Activated CD4-positive, CD25-positive, alpha-beta regulatory T cell treated with anti-CD3 and anti-CD28 coated beads, Interleukin-2, amount 50 U/mL, for 72 hours (primary cell): ENCODE measurements at regions not wholly inside any gene's neighbourhood (a gene's known extent, or its start where the extent isn't known, plus 50 kb on each side); places are given as distances from the start of the nearest gene placed in this dataset.
"Not testable (repeated sequence)": the region's sequence is repeated elsewhere in the genome, so short reads cannot be mapped to it uniquely, and the experiment has no call there.

ENCODE experiments used
- DNase-seq: peaks from one replicate; pipeline ENCODE4 v3.0.0; 2021

GRCh38 chr16:88128556-88128955 lies 177.3 kb downstream of the BANP start:
- DNase-seq, result no peak

- not testable (repeated sequence) for DNase-seq
Measured at GRCh38 chr16:88129133-88129532, 177.9 kb downstream of the BANP start.

- DNase-seq, result no peak
Measured at GRCh38 chr16:88130016-88130415, 178.8 kb downstream of the BANP start.

GRCh38 chr16:88130681-88131080 lies 179.4 kb downstream of the BANP start:
- DNase-seq, result no peak

- no peak for DNase-seq
Measured at GRCh38 chr16:88131256-88131655, 180.0 kb downstream of the BANP start.

- DNase-seq, result no peak
Measured at GRCh38 chr16:88131966-88132365, 180.7 kb downstream of the BANP start.

GRCh38 chr16:88132836-88133506 lies 181.7 kb downstream of the BANP start:
- DNase-seq, result no peak

GRCh38 chr16:88133507-88133843 lies 182.2 kb downstream of the BANP start:
- DNase-seq, result no peak

- not testable (repeated sequence) for DNase-seq
Measured at GRCh38 chr16:88134172-88134898, 183.1 kb downstream of the BANP start.

- DNase-seq, result not testable (repeated sequence)
Measured at GRCh38 chr16:88134899-88135682, 183.9 kb downstream of the BANP start.

- DNase-seq, result not testable (repeated sequence)
Measured at GRCh38 chr16:88136211-88136713, 185.0 kb downstream of the BANP start.

- not testable (repeated sequence) for DNase-seq
Measured at GRCh38 chr16:88136939-88137338, 185.7 kb downstream of the BANP start.

GRCh38 chr16:88139141-88139540 lies 187.9 kb downstream of the BANP start:
- not testable (repeated sequence) for DNase-seq

- DNase-seq, result not testable (repeated sequence)
Measured at GRCh38 chr16:88140195-88140594, 189.0 kb downstream of the BANP start.

GRCh38 chr16:88141580-88141979 lies 190.3 kb downstream of the BANP start:
- DNase-seq, result no peak

GRCh38 chr16:88142056-88142935 lies 191.1 kb downstream of the BANP start:
- DNase-seq, result not testable (repeated sequence)

- not testable (repeated sequence) for DNase-seq
Measured at GRCh38 chr16:88143122-88144027, 192.1 kb downstream of the BANP start.

- DNase-seq, result no peak
Measured at GRCh38 chr16:88144028-88144511, 192.8 kb downstream of the BANP start.

GRCh38 chr16:88145376-88145775 lies 194.1 kb downstream of the BANP start:
- DNase-seq, result not testable (repeated sequence)

- DNase-seq, result not testable (repeated sequence)
Measured at GRCh38 chr16:88145824-88146405, 194.7 kb downstream of the BANP start.

GRCh38 chr16:88148078-88148477 lies 196.8 kb downstream of the BANP start:
- not testable (repeated sequence) for DNase-seq
